ENCODE measurements at regions not wholly inside any gene's neighbourhood (a gene's known extent, or its start where the extent isn't known, plus 50 kb on each side); places are given as distances from the start of the nearest gene placed in this dataset.
A peak's percentile ranks its signal among the peaks of the same experiment; 100 is the strongest.

GRCh38 chr11:96614101-96614500 is 224.3 kb downstream of the JRKL start:
- Histone ChIP-seq H3K4me2 (ENCODE audit: insufficient read depth, insufficient read length, low read length) (no peak overlapping the region), H2BK120ac (ENCODE audit: low read depth, low read length, poor library complexity, severe bottlenecking) (no peak overlapping the region), H4K20me1 (ENCODE audit: control insufficient read depth, insufficient read depth, insufficient read length) (no peaks in the 10 kb centered on the region), H3K9me3 (ENCODE audit: control insufficient read depth, low read depth, low read length) (no peaks in the 10 kb centered on the region), H3K4ac (ENCODE audit: low read depth, low read length) (no peak overlapping the region), H2AK5ac (ENCODE audit: insufficient read length, low read length) (no peak overlapping the region), H3T11ph (ENCODE audit: low read length) (no peak overlapping the region), H2BK5ac (ENCODE audit: insufficient read length, low read length) (no peak overlapping the region), H3K79me2 (ENCODE audit: insufficient read depth, low read length) (no peaks in the 10 kb centered on the region), H2BK12ac (ENCODE audit: insufficient read length, low read depth, low read length) (no peak overlapping the region), H3K14ac (ENCODE audit: insufficient read depth, low read length) (no peak overlapping the region), H2BK20ac (ENCODE audit: low read depth, low read length, poor library complexity, severe bottlenecking) (no peak overlapping the region), H3K79me1 (ENCODE audit: insufficient read depth, low read depth, low read length, poor library complexity, severe bottlenecking) (no peaks in the 10 kb centered on the region), H2AFZ (ENCODE audit: low read length) (no peak overlapping the region), H3K56ac (ENCODE audit: insufficient read length, low read depth, low read length) (no peak overlapping the region), H3K9ac (ENCODE audit: extremely low read depth, insufficient read length, low read length) (no peak overlapping the region), H3K4me1 (ENCODE audit: insufficient read depth, low read length) (no peaks in the 10 kb centered on the region; the same call in 1 of the 2 replicates), H3K27me3 (ENCODE audit: insufficient read depth, low read length) (no peaks in the 10 kb centered on the region; the same call in 1 of the 2 replicates), H3K18ac (ENCODE audit: insufficient read length, low read depth, low read length) (no peak overlapping the region), H3K23ac (ENCODE audit: insufficient read length, low read depth, low read length) (no peak overlapping the region), H3K23me2 (ENCODE audit: insufficient read length, low read depth, low read length, poor library complexity, severe bottlenecking) (no peaks in the 10 kb centered on the region), H4K91ac (ENCODE audit: insufficient read length, low read depth, low read length) (no peak overlapping the region), H2BK15ac (ENCODE audit: low read depth, low read length) (no peak overlapping the region; the same call in 1 of the 2 replicates), H3K27ac (ENCODE audit: insufficient read length, low read depth, low read length) (no peak overlapping the region), H4K8ac (replicated peaks; ENCODE audit: insufficient read length, low read depth, low read length) (no peak overlapping the region), H4K5ac (ENCODE audit: insufficient read length, low read depth, low read length) (no peak overlapping the region)
- no CpG with 5 or more reads among the region's 4 CpGs for WGBS (ENCODE audit: extremely low coverage, insufficient read length, low lambda C conversion rate)
- H3K4me3 Mint-ChIP-seq: no peak overlapping the region
- H3K4me1 Mint-ChIP-seq: peaks cover 3 to 12% of the 10 kb centered on the region in 2 experiments; a peak in 3 of 4 replicates
- H3K36me3 Mint-ChIP-seq (ENCODE audit: insufficient read depth in 1 of 3, low read depth in 3 of 3): peaks cover 5 to 14% (median 8%) of the 10 kb centered on the region in 3 experiments; a peak in 5 of 7 replicates
- peaks cover 13 to 16% of the 10 kb centered on the region in 2 experiments; a peak in 4 of 5 replicates for H3K9me3 Mint-ChIP-seq
- 0 out of 7 replicates have a peak overlapping the region, but pooled peaks of 1 of the 3 experiments have one; percentile 33 for H3K27ac Mint-ChIP-seq
- no peak for TF ChIP-seq CTCF (conservative IDR thresholded peaks at IDR 0.05)
- H3K27me3 Mint-ChIP-seq (ENCODE audit: low read depth): peaks cover 44% of the 10 kb centered on the region
- DNase-seq: no peak
